ENCODE measurements at regions not wholly inside any gene's neighbourhood (a gene's known extent, or its start where the extent isn't known, plus 50 kb on each side); places are given as distances from the start of the nearest gene placed in this dataset.

GRCh38 chr2:66306483-66306882 is 128.4 kb upstream of the MEIS1 start:
- H3K9ac ChIP-seq (ENCODE audit: low read length), result no peak overlapping the region
- no peaks in the 10 kb centered on the region for H3K36me3 ChIP-seq (ENCODE audit: control insufficient read depth, insufficient read depth, low read length, severe bottlenecking)
- peaks cover 11% of the 10 kb centered on the region for H3K27me3 ChIP-seq (replicated peaks; ENCODE audit: control insufficient read depth, insufficient read depth, low read length)
- peaks cover 17% of the 10 kb centered on the region for H3K9me3 ChIP-seq (ENCODE audit: control insufficient read depth, low read length)
- no peak for DNase-seq (ENCODE audit: low read depth)
- peaks cover 9% of the 10 kb centered on the region for H3K4me1 ChIP-seq (ENCODE audit: control insufficient read depth, insufficient read depth, low read length)
- H3K4me3 ChIP-seq (ENCODE audit: low read length), result no peak overlapping the region

GRCh38 chr2:66305718-66306117 is 129.2 kb upstream of the MEIS1 start:
- peaks cover 17% of the 10 kb centered on the region for H3K4me1 ChIP-seq (ENCODE audit: control insufficient read depth, insufficient read depth, low read length)
- no peak overlapping the region for H3K4me3 ChIP-seq (ENCODE audit: low read length)
- no peaks in the 10 kb centered on the region for H3K36me3 ChIP-seq (ENCODE audit: control insufficient read depth, insufficient read depth, low read length, severe bottlenecking)
- DNase-seq (ENCODE audit: low read depth), result peak; percentile 31
- peaks cover 19% of the 10 kb centered on the region for H3K27me3 ChIP-seq (replicated peaks; ENCODE audit: control insufficient read depth, insufficient read depth, low read length)
- H3K9me3 ChIP-seq (ENCODE audit: control insufficient read depth, low read length), result peaks cover 11% of the 10 kb centered on the region
- no peak overlapping the region for H3K9ac ChIP-seq (ENCODE audit: low read length)

GRCh38 chr2:66303471-66303870 is 131.5 kb upstream of the MEIS1 start:
- no peak for DNase-seq (ENCODE audit: low read depth)
- no peak overlapping the region for H3K4me3 ChIP-seq (ENCODE audit: low read length)

GRCh38 chr2:66301767-66302140 is 133.2 kb upstream of the MEIS1 start:
- H3K27me3 ChIP-seq (replicated peaks; ENCODE audit: control insufficient read depth, insufficient read depth, low read length), result peaks cover 26% of the 10 kb centered on the region
- H3K4me3 ChIP-seq (ENCODE audit: low read length), result no peak overlapping the region
- H3K36me3 ChIP-seq (ENCODE audit: control insufficient read depth, insufficient read depth, low read length, severe bottlenecking), result no peaks in the 10 kb centered on the region
- no peak overlapping the region for H3K9ac ChIP-seq (ENCODE audit: low read length)
- peaks cover 20% of the 10 kb centered on the region for H3K4me1 ChIP-seq (ENCODE audit: control insufficient read depth, insufficient read depth, low read length)
- H3K9me3 ChIP-seq (ENCODE audit: control insufficient read depth, low read length), result no peaks in the 10 kb centered on the region
- no peak for DNase-seq (ENCODE audit: low read depth)

More at GRCh38 chr2:66303471-66303870, 131.5 kb upstream of the MEIS1 start:
- H3K9ac ChIP-seq (ENCODE audit: low read length), result no peak overlapping the region
- peaks cover 20% of the 10 kb centered on the region for H3K4me1 ChIP-seq (ENCODE audit: control insufficient read depth, insufficient read depth, low read length)
- no peaks in the 10 kb centered on the region for H3K36me3 ChIP-seq (ENCODE audit: control insufficient read depth, insufficient read depth, low read length, severe bottlenecking)
- no peaks in the 10 kb centered on the region for H3K9me3 ChIP-seq (ENCODE audit: control insufficient read depth, low read length)
- H3K27me3 ChIP-seq (replicated peaks; ENCODE audit: control insufficient read depth, insufficient read depth, low read length), result peaks cover 26% of the 10 kb centered on the region

GRCh38 chr2:66301022-66301766 is 133.7 kb upstream of the MEIS1 start:
- no peak overlapping the region for H3K9ac ChIP-seq (ENCODE audit: low read length)
- peak overlapping the region; percentile 23 for H3K4me3 ChIP-seq (ENCODE audit: low read length)
- DNase-seq (ENCODE audit: low read depth), result no peak
- H3K27me3 ChIP-seq (replicated peaks; ENCODE audit: control insufficient read depth, insufficient read depth, low read length), result peaks cover 26% of the 10 kb centered on the region
- peaks cover 20% of the 10 kb centered on the region for H3K4me1 ChIP-seq (ENCODE audit: control insufficient read depth, insufficient read depth, low read length)
- no peaks in the 10 kb centered on the region for H3K9me3 ChIP-seq (ENCODE audit: control insufficient read depth, low read length)
- H3K36me3 ChIP-seq (ENCODE audit: control insufficient read depth, insufficient read depth, low read length, severe bottlenecking), result no peaks in the 10 kb centered on the region

- Histone ChIP-seq H3K4me1 (ENCODE audit: control insufficient read depth, insufficient read depth, low read length) (no peaks in the 10 kb centered on the region), H3K9me3 (ENCODE audit: control insufficient read depth, low read length) (no peaks in the 10 kb centered on the region), H3K9ac (ENCODE audit: low read length) (no peak overlapping the region), H3K36me3 (ENCODE audit: control insufficient read depth, insufficient read depth, low read length, severe bottlenecking) (no peaks in the 10 kb centered on the region), H3K4me3 (ENCODE audit: low read length) (no peak overlapping the region), H3K27me3 (replicated peaks; ENCODE audit: control insufficient read depth, insufficient read depth, low read length) (peaks cover 4% of the 10 kb centered on the region)
- DNase-seq (ENCODE audit: low read depth), result no peak
Observed at GRCh38 chr2:66283787-66284186, 151.1 kb upstream of the MEIS1 start.

GRCh38 chr2:66281980-66282379 is 152.9 kb upstream of the MEIS1 start:
- no peaks in the 10 kb centered on the region for H3K36me3 ChIP-seq (ENCODE audit: control insufficient read depth, insufficient read depth, low read length, severe bottlenecking)
- no peaks in the 10 kb centered on the region for H3K9me3 ChIP-seq (ENCODE audit: control insufficient read depth, low read length)
- no peak overlapping the region for H3K4me3 ChIP-seq (ENCODE audit: low read length)
- H3K27me3 ChIP-seq (replicated peaks; ENCODE audit: control insufficient read depth, insufficient read depth, low read length), result peaks cover 4% of the 10 kb centered on the region
- no peak overlapping the region for H3K9ac ChIP-seq (ENCODE audit: low read length)
- no peaks in the 10 kb centered on the region for H3K4me1 ChIP-seq (ENCODE audit: control insufficient read depth, insufficient read depth, low read length)
- no peak for DNase-seq (ENCODE audit: low read depth)

GRCh38 chr2:66279024-66279423 is 155.9 kb upstream of the MEIS1 start:
- H3K4me3 ChIP-seq (ENCODE audit: low read length), result no peak overlapping the region
- no peaks in the 10 kb centered on the region for H3K36me3 ChIP-seq (ENCODE audit: control insufficient read depth, insufficient read depth, low read length, severe bottlenecking)
- no peak overlapping the region for H3K9ac ChIP-seq (ENCODE audit: low read length)
- H3K4me1 ChIP-seq (ENCODE audit: control insufficient read depth, insufficient read depth, low read length), result no peaks in the 10 kb centered on the region
- DNase-seq (ENCODE audit: low read depth), result no peak
- peaks cover 4% of the 10 kb centered on the region for H3K27me3 ChIP-seq (replicated peaks; ENCODE audit: control insufficient read depth, insufficient read depth, low read length)
- no peaks in the 10 kb centered on the region for H3K9me3 ChIP-seq (ENCODE audit: control insufficient read depth, low read length)

- Histone ChIP-seq H3K9ac (ENCODE audit: low read length) (no peak overlapping the region), H3K9me3 (ENCODE audit: control insufficient read depth, low read length) (no peaks in the 10 kb centered on the region), H3K36me3 (ENCODE audit: control insufficient read depth, insufficient read depth, low read length, severe bottlenecking) (no peaks in the 10 kb centered on the region), H3K4me3 (ENCODE audit: low read length) (no peak overlapping the region), H3K27me3 (replicated peaks; ENCODE audit: control insufficient read depth, insufficient read depth, low read length) (peaks cover 4% of the 10 kb centered on the region), H3K4me1 (ENCODE audit: control insufficient read depth, insufficient read depth, low read length) (no peaks in the 10 kb centered on the region)
- DNase-seq (ENCODE audit: low read depth), result no peak
Observed at GRCh38 chr2:66275984-66276383, 158.9 kb upstream of the MEIS1 start.

GRCh38 chr2:66273933-66274490 is 160.9 kb upstream of the MEIS1 start:
- no peaks in the 10 kb centered on the region for H3K4me1 ChIP-seq (ENCODE audit: control insufficient read depth, insufficient read depth, low read length)
- no peaks in the 10 kb centered on the region for H3K27me3 ChIP-seq (replicated peaks; ENCODE audit: control insufficient read depth, insufficient read depth, low read length)
- H3K9ac ChIP-seq (ENCODE audit: low read length), result no peak overlapping the region
- no peak for DNase-seq (ENCODE audit: low read depth)
- no peaks in the 10 kb centered on the region for H3K9me3 ChIP-seq (ENCODE audit: control insufficient read depth, low read length)
- no peaks in the 10 kb centered on the region for H3K36me3 ChIP-seq (ENCODE audit: control insufficient read depth, insufficient read depth, low read length, severe bottlenecking)
- no peak overlapping the region for H3K4me3 ChIP-seq (ENCODE audit: low read length)

- H3K9ac ChIP-seq (ENCODE audit: low read length), result no peak overlapping the region
- H3K4me1 ChIP-seq (ENCODE audit: control insufficient read depth, insufficient read depth, low read length), result no peaks in the 10 kb centered on the region
- no peaks in the 10 kb centered on the region for H3K36me3 ChIP-seq (ENCODE audit: control insufficient read depth, insufficient read depth, low read length, severe bottlenecking)
- no peak for DNase-seq (ENCODE audit: low read depth)
- no peaks in the 10 kb centered on the region for H3K9me3 ChIP-seq (ENCODE audit: control insufficient read depth, low read length)
- no peak overlapping the region for H3K4me3 ChIP-seq (ENCODE audit: low read length)
- H3K27me3 ChIP-seq (replicated peaks; ENCODE audit: control insufficient read depth, insufficient read depth, low read length), result no peaks in the 10 kb centered on the region
Observed at GRCh38 chr2:66272751-66273150, 162.2 kb upstream of the MEIS1 start.

GRCh38 chr2:66271777-66272176 is 163.1 kb upstream of the MEIS1 start:
- Histone ChIP-seq H3K4me3 (ENCODE audit: low read length) (no peak overlapping the region), H3K36me3 (ENCODE audit: control insufficient read depth, insufficient read depth, low read length, severe bottlenecking) (no peaks in the 10 kb centered on the region), H3K27me3 (replicated peaks; ENCODE audit: control insufficient read depth, insufficient read depth, low read length) (no peaks in the 10 kb centered on the region), H3K4me1 (ENCODE audit: control insufficient read depth, insufficient read depth, low read length) (no peaks in the 10 kb centered on the region), H3K9me3 (ENCODE audit: control insufficient read depth, low read length) (no peaks in the 10 kb centered on the region), H3K9ac (ENCODE audit: low read length) (no peak overlapping the region)
- no peak for DNase-seq (ENCODE audit: low read depth)

Data from adipocyte (in vitro differentiated cells).